Body of pancreas (tissue), 4 donors: ENCODE measurements at regions not wholly inside any gene's neighbourhood (a gene's known extent, or its start where the extent isn't known, plus 50 kb on each side); places are given as distances from the start of the nearest gene placed in this dataset.

Experiments used
- POLR2A ChIP-seq, 3 donors: fragments of 450-650 bp; IDR thresholded peaks; one replicate each; pipeline ENCODE4 v1.6.1; 2016; ENCODE audit warnings: antibody characterized with exemption in 3 of 3, mild to moderate bottlenecking in 2 of 3
- TF ChIP-seq, protein P1 (sequence below), 7 experiments: fragments of 450-650 bp in 4 of 7; fragments of 200-600 bp in 3 of 7; sonication (generic) in 3 of 7; IDR thresholded peaks; one replicate each; pipeline ENCODE4 v1.5.1; 2016 to 2019; ENCODE audit warnings: antibody characterized with exemption in 7 of 7

DNA sequence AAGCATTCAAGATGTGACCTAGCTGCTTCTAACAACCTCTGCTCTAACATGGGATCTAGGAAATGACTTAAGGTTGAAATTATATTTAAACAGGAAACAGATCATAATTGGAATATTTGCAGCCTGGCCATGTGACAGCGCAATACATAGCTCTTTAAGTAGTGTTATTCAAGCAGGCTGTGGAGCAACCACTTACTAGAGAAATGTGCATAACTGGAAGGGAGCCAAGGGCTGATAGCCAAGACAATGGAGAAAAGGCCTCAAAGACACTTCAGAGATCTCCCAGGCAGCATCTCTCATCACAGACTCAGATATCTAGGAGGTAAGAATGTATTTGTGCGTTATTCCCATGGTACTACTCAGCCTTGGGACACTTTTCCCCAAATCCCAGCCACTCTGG is 823.0 kb upstream of the PRMT6 start:
- TF ChIP-seq, protein P1, sequence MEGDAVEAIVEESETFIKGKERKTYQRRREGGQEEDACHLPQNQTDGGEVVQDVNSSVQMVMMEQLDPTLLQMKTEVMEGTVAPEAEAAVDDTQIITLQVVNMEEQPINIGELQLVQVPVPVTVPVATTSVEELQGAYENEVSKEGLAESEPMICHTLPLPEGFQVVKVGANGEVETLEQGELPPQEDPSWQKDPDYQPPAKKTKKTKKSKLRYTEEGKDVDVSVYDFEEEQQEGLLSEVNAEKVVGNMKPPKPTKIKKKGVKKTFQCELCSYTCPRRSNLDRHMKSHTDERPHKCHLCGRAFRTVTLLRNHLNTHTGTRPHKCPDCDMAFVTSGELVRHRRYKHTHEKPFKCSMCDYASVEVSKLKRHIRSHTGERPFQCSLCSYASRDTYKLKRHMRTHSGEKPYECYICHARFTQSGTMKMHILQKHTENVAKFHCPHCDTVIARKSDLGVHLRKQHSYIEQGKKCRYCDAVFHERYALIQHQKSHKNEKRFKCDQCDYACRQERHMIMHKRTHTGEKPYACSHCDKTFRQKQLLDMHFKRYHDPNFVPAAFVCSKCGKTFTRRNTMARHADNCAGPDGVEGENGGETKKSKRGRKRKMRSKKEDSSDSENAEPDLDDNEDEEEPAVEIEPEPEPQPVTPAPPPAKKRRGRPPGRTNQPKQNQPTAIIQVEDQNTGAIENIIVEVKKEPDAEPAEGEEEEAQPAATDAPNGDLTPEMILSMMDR (IDR thresholded peaks at IDR 0.05): no peak
- no peak for TF ChIP-seq POLR2A (IDR thresholded peaks at IDR 0.05)
